A549 (cell line): ENCODE measurements at regions not wholly inside any gene's neighbourhood (a gene's known extent, or its start where the extent isn't known, plus 50 kb on each side); places are given as distances from the start of the nearest gene placed in this dataset.

ENCODE experiments used
- EP300 ChIP-seq, 2 experiments: fragments of >200 bp; sonication (Bioruptor Twin); formaldehyde crosslinking; IDR thresholded peaks; 2 replicates in 1 of 2; 3 replicates in 1 of 2; pipeline ENCODE4 v1.6.1; 2016 to 2017
- HOXB5 ChIP-seq: fragments of 250-450 bp; sonication (Bioruptor Pico); IDR thresholded peaks from 2 replicates; pipeline ENCODE4 v1.5.0; 2020; ENCODE audit warnings: mild to moderate bottlenecking, moderate library complexity
- PHF8 ChIP-seq: fragments of 200-600 bp; sonication (generic); IDR thresholded peaks from 2 replicates; pipeline ENCODE4 v1.6.1; 2016; ENCODE audit warnings: low read depth, mild to moderate bottlenecking, antibody characterized with exemption, moderate library complexity, borderline replicate concordance
- POLR2A ChIP-seq: IDR thresholded peaks from 2 replicates; pipeline ENCODE4 v1.6.1; 2012; ENCODE audit warnings: mild to moderate bottlenecking, low read length
- TF ChIP-seq, protein P1 (sequence below): fragments of >200 bp; sonication (Bioruptor Twin); formaldehyde crosslinking; IDR thresholded peaks from 3 replicates; pipeline ENCODE4 v1.5.1; 2016

DNA sequence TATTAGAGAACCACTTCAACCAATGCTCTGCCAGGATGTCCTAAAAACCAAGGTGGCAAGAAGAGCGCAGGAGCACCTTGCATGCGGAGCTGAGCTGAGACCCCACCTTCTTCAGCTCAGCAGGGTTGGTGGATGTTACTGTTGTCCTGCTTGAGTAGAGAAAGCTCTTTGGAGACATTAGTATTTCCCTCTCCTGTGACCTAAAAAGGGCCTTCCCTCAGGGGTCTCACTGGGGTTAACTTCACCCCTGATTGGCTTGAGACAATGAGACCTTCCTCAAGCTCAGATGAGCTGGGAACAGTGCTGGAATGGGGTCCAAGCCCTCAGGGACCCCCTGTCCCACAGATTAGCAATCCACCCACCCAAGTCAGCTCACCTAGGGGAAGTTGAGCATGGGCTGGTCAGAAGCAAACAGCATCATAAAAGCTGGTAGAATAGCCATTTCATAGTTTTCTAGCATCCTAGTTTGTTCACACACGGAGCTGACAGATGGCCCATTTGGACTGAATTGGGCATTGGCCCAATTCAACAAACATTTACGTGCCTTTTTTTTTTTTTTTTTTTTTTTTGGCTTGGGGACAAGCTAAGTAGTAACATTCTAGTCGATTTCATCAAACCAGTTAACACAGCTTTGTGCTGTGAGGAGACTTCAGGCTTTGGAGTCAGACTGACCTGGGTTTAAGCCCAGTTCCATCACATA lies 100.6 kb upstream of the HABP2 start:
- TF ChIP-seq PHF8 (no peak), HOXB5 (CRISPR knock-in tag) (no peak), POLR2A (no peak), EP300 (IDR thresholded peaks at IDR 0.05) (no peak)
- TF ChIP-seq, protein P1, sequence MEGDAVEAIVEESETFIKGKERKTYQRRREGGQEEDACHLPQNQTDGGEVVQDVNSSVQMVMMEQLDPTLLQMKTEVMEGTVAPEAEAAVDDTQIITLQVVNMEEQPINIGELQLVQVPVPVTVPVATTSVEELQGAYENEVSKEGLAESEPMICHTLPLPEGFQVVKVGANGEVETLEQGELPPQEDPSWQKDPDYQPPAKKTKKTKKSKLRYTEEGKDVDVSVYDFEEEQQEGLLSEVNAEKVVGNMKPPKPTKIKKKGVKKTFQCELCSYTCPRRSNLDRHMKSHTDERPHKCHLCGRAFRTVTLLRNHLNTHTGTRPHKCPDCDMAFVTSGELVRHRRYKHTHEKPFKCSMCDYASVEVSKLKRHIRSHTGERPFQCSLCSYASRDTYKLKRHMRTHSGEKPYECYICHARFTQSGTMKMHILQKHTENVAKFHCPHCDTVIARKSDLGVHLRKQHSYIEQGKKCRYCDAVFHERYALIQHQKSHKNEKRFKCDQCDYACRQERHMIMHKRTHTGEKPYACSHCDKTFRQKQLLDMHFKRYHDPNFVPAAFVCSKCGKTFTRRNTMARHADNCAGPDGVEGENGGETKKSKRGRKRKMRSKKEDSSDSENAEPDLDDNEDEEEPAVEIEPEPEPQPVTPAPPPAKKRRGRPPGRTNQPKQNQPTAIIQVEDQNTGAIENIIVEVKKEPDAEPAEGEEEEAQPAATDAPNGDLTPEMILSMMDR = no peak
